RWPE1 (cell line): ENCODE measurements at regions not wholly inside any gene's neighbourhood (a gene's known extent, or its start where the extent isn't known, plus 50 kb on each side); places are given as distances from the start of the nearest gene placed in this dataset.

Experiments used
- CTCF ChIA-PET: fragments of 350-600 bp; sonication (Branson Sonifier 250); formaldehyde crosslinking; extraction: SDS; loops from one replicate; lab custom pipeline; 2021; lab: Yijun Ruan, JAX
- POLR2A ChIA-PET: fragments of 400-600 bp; formaldehyde crosslinking; extraction: SDS; loops from one replicate; lab custom pipeline; 2020; ENCODE audit warnings: antibody characterized with exemption; ENCODE audit not compliant: low non-redundant PET; lab: Yijun Ruan, JAX
- DNase-seq: peaks from one replicate; pipeline ENCODE4 v3.0.0; 2012; ENCODE audit warnings: low spot score
- H3K27ac ChIP-seq: fragments of 450-650 bp; 2 replicates; pipeline ENCODE4 v1.5.1; 2017
- TF ChIP-seq, protein P1 (sequence below): fragments of 450-650 bp; conservative IDR thresholded peaks from 2 replicates; pipeline ENCODE4 v1.5.1; 2017; ENCODE audit warnings: low read depth, mild to moderate bottlenecking

DNA sequence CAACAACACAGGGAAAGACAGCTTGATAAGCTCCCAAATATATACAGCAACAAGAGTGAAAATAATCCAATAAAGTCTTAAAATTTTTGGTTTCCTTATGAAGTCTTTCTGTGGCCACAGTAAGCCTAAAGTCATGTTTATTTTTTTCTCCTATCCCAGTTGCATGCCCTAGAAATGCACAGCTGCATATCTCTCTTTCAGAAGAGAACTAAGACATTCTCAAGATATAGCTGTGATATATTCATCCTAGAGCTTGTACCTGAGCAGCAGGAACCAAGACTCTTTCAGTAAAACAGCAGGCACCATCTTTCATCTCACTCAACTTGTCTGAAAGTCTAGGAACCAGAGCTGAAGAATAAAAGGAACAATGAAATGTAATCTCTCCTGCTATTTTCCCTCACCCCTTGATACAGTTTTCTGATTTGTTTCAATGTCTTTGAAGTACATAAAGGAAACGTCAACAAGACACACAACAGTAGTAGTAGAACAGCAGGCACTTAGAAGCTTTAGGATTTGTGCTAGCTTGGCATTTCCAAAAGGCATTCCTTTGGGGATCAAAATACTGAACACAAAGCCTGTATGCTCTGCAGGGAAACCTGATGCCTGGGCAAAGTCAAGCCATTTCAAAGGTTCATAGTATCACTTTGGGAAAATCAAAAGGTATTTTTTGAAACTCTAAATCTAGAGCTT, 536.8 kb downstream of the PYDC2 start:
- TF ChIP-seq, protein P1, sequence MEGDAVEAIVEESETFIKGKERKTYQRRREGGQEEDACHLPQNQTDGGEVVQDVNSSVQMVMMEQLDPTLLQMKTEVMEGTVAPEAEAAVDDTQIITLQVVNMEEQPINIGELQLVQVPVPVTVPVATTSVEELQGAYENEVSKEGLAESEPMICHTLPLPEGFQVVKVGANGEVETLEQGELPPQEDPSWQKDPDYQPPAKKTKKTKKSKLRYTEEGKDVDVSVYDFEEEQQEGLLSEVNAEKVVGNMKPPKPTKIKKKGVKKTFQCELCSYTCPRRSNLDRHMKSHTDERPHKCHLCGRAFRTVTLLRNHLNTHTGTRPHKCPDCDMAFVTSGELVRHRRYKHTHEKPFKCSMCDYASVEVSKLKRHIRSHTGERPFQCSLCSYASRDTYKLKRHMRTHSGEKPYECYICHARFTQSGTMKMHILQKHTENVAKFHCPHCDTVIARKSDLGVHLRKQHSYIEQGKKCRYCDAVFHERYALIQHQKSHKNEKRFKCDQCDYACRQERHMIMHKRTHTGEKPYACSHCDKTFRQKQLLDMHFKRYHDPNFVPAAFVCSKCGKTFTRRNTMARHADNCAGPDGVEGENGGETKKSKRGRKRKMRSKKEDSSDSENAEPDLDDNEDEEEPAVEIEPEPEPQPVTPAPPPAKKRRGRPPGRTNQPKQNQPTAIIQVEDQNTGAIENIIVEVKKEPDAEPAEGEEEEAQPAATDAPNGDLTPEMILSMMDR: no peak
- no peak for DNase-seq
- ChIA-PET POLR2A (no interaction called here), CTCF (no interaction called here)
- H3K27ac ChIP-seq: no peak overlapping the region

DNA sequence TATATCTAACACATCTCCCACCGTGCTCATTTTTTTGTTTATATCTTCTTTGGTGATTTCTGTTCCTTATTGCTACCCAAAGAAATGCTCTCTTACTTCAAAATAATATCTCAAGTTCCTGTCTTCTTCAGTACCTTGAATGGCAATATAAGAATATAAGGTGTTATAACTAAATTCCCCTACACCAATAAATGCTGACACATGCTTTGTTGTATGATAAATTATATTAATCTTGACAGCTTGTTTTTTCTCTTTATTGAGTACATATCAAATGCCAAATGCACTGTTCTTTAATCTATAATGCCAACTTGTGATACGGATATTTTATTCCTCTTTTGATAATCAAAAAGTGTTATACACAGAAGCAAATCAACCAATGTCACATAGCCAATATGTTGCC, 540.3 kb downstream of the PYDC2 start:
- ChIA-PET CTCF (interaction anchor here (0.7 kb wide), 1 partner anchor 1120 kb away, joined by 3 read pairs; no protein-coding TSS in a partner anchor), POLR2A (no interaction called here)
- TF ChIP-seq, protein P1: no peak
- no peak for DNase-seq
- no peak overlapping the region for H3K27ac ChIP-seq

DNA sequence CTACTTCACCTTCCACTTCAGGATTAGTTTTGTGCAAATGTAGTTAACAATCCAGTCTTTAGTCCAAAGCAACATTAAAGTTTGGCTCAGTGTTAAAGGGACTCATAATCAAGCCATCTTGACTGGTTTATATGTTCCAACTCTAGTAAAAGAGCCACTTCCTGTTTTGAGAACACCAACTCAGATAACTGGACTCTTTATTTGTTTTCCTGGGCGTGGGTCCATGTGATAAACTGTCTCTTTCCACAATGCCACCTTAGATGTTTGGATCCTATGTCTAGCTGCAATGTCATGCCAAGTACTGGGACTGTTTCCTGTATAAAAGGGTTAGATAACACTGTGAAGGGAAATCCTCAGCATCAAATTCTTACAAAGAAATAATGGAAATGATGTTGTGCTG, 545.0 kb downstream of the PYDC2 start:
- DNase-seq: no peak
- CTCF ChIA-PET: no interaction called here
- POLR2A ChIA-PET: no interaction called here
- no peak overlapping the region for H3K27ac ChIP-seq
- TF ChIP-seq, protein P1: no peak

DNA sequence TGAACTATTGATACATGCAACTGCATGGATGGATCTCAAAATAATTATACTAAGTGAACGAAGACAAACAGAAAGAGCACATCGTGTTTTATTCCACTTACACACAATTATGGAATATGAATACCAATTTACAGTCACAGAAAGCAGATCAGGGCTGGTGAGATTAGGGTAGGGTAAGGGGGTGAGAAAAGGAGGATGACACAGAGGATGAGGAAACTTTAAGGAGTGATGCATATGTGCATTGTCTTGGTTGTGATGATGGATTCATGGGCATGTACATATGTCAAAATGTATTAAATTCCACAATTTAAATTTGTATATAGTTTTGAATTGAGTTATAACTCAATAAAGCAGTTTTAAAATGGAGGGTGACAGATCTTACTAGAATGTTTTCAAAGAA, 548.9 kb downstream of the PYDC2 start:
- no peak for DNase-seq
- TF ChIP-seq, protein P1: no peak
- CTCF ChIA-PET: interaction anchor here (0.6 kb wide), 1 partner anchor 77 kb away, joined by 3 read pairs; no protein-coding TSS in a partner anchor
- POLR2A ChIA-PET: no interaction called here
- no peak overlapping the region for H3K27ac ChIP-seq

DNA sequence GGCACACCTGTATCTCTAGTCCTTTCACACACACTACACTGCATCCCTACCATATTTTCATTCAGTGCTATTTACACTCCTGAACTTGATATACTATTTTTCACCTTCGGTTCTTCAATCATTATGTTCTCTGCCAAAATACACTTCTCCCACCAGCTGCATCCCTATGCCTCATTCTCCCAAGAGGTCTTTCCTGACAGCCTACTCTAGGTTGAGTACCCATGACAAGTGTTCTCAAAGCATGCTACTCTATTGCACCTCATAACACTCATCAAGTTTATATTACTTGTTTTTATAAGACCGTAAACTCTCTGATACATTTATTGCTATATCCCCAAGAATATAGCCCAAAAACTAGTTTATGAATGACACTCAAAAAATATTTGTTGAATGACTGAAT, 549.5 kb downstream of the PYDC2 start:
- CTCF ChIA-PET: no interaction called here
- POLR2A ChIA-PET: no interaction called here
- DNase-seq: no peak
- H3K27ac ChIP-seq: no peak overlapping the region
- TF ChIP-seq, protein P1: no peak

DNA sequence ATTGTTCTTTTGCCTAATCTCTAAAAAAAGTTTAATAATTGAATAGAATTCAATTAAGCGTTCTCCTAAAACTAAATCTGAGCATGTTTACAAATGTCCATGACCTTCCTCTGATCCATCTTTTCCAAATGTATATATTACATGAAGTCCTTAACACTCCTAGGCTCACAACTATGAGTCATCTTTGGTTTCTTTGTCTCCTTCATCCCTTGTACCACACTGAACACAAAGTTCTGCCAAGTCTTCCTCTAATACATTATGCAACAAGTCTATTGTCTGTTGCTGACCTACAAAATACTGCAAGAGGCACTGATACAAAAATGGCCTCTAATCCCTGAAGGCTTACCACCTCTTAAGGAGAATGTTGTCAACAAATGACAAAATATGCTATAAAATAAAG, 550.2 kb downstream of the PYDC2 start:
- ChIA-PET POLR2A (no interaction called here), CTCF (no interaction called here)
- DNase-seq: no peak
- TF ChIP-seq, protein P1: no peak
- no peak overlapping the region for H3K27ac ChIP-seq
